Endothelial cell (in vitro differentiated cells): ENCODE measurements at regions not wholly inside any gene's neighbourhood (a gene's known extent, or its start where the extent isn't known, plus 50 kb on each side); places are given as distances from the start of the nearest gene placed in this dataset.

Source experiments
- DNase-seq: peaks from one replicate; pipeline ENCODE4 v3.0.0; 2021; ENCODE audit warnings: low spot score
- H3K27ac Mint-ChIP-seq: one replicate; pipeline ENCODE4 v1.8.0; 2021; ENCODE audit warnings: mixed read lengths, inconsistent platforms; ENCODE audit not compliant: unreplicated experiment
- H3K27me3 Mint-ChIP-seq: one replicate; pipeline ENCODE4 v1.8.0; 2021; ENCODE audit warnings: mild to moderate bottlenecking, moderate library complexity, mixed read lengths, inconsistent platforms; ENCODE audit not compliant: unreplicated experiment
- H3K36me3 Mint-ChIP-seq: one replicate; pipeline ENCODE4 v1.8.0; 2021; ENCODE audit warnings: mild to moderate bottlenecking, low read depth, mixed read lengths, inconsistent platforms; ENCODE audit not compliant: unreplicated experiment
- H3K4me1 Mint-ChIP-seq: one replicate; pipeline ENCODE4 v1.8.0; 2021; ENCODE audit warnings: mild to moderate bottlenecking, mixed read lengths, inconsistent platforms; ENCODE audit not compliant: unreplicated experiment
- H3K4me3 Mint-ChIP-seq: one replicate; pipeline ENCODE4 v1.8.0; 2021; ENCODE audit warnings: mild to moderate bottlenecking, mixed read lengths, inconsistent platforms; ENCODE audit not compliant: unreplicated experiment
- H3K9me3 Mint-ChIP-seq: one replicate; pipeline ENCODE4 v1.8.0; 2021; ENCODE audit warnings: mixed read lengths, inconsistent platforms; ENCODE audit not compliant: unreplicated experiment
- TF ChIP-seq, protein P1 (sequence below): fragments of 200-600 bp; sonication (generic); IDR thresholded peaks from one replicate; pipeline ENCODE4 v1.5.0; 2021; ENCODE audit warnings: antibody characterized with exemption; ENCODE audit not compliant: unreplicated experiment

- TF ChIP-seq, protein P1, sequence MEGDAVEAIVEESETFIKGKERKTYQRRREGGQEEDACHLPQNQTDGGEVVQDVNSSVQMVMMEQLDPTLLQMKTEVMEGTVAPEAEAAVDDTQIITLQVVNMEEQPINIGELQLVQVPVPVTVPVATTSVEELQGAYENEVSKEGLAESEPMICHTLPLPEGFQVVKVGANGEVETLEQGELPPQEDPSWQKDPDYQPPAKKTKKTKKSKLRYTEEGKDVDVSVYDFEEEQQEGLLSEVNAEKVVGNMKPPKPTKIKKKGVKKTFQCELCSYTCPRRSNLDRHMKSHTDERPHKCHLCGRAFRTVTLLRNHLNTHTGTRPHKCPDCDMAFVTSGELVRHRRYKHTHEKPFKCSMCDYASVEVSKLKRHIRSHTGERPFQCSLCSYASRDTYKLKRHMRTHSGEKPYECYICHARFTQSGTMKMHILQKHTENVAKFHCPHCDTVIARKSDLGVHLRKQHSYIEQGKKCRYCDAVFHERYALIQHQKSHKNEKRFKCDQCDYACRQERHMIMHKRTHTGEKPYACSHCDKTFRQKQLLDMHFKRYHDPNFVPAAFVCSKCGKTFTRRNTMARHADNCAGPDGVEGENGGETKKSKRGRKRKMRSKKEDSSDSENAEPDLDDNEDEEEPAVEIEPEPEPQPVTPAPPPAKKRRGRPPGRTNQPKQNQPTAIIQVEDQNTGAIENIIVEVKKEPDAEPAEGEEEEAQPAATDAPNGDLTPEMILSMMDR: no peak
- no peak for DNase-seq
- H3K4me1 Mint-ChIP-seq: no peaks in the 10 kb centered on the region
- no peaks in the 10 kb centered on the region for H3K27me3 Mint-ChIP-seq
- no peaks in the 10 kb centered on the region for H3K36me3 Mint-ChIP-seq
- no peak overlapping the region for H3K4me3 Mint-ChIP-seq
- H3K9me3 Mint-ChIP-seq: no peaks in the 10 kb centered on the region
- no peak overlapping the region for H3K27ac Mint-ChIP-seq
These were observed 1226.1 kb upstream of the NRXN1 start for GRCh38 chr2:52258038-52258437.

- no peaks in the 10 kb centered on the region for H3K36me3 Mint-ChIP-seq
- TF ChIP-seq, protein P1: no peak
These were observed 1221.6 kb upstream of the NRXN1 start for GRCh38 chr2:52253416-52253980.

GRCh38 chr2:52238782-52239181 lies 1206.8 kb upstream of the NRXN1 start:
- Mint-ChIP-seq H3K4me3 (no peak overlapping the region), H3K4me1 (no peaks in the 10 kb centered on the region), H3K27ac (no peak overlapping the region), H3K36me3 (no peaks in the 10 kb centered on the region), H3K9me3 (no peaks in the 10 kb centered on the region), H3K27me3 (no peaks in the 10 kb centered on the region)
- DNase-seq: no peak
- TF ChIP-seq, protein P1: no peak

More at GRCh38 chr2:52253416-52253980, 1221.6 kb upstream of the NRXN1 start:
- Mint-ChIP-seq H3K4me3 (no peak overlapping the region), H3K27ac (no peak overlapping the region), H3K27me3 (no peaks in the 10 kb centered on the region), H3K9me3 (no peaks in the 10 kb centered on the region), H3K4me1 (no peaks in the 10 kb centered on the region)
- no peak for DNase-seq

DNA sequence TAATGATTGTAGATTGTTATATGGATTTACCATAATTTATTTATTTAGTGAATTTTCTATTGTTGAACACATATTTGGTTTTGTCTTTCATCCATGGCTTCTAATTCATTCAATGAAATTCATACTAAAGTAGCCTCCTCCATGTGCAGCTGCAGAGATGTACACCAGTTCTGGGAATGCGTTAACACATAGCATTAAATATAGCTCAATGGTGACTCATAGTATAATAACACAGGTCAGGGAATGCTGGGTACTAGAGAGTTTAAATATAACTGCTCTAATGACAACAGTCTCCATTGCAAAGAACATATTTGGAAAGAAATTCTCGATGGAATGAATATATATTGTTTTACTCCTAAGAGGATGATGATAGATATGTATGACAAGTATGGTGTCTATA lies 1190.2 kb upstream of the NRXN1 start:
- Mint-ChIP-seq H3K36me3 (no peaks in the 10 kb centered on the region), H3K4me1 (no peaks in the 10 kb centered on the region), H3K27ac (no peak overlapping the region), H3K4me3 (no peak overlapping the region), H3K27me3 (peaks cover 4% of the 10 kb centered on the region), H3K9me3 (no peaks in the 10 kb centered on the region)
- TF ChIP-seq, protein P1: no peak
- no peak for DNase-seq

- H3K27ac Mint-ChIP-seq: no peak overlapping the region
- no peaks in the 10 kb centered on the region for H3K36me3 Mint-ChIP-seq
- peaks cover 4% of the 10 kb centered on the region for H3K27me3 Mint-ChIP-seq
- TF ChIP-seq, protein P1: no peak
- H3K4me3 Mint-ChIP-seq: no peak overlapping the region
- no peaks in the 10 kb centered on the region for H3K4me1 Mint-ChIP-seq
- H3K9me3 Mint-ChIP-seq: no peaks in the 10 kb centered on the region
- DNase-seq: no peak
These were observed 1188.5 kb upstream of the NRXN1 start for GRCh38 chr2:52220393-52220792.
